ENCODE measurements at regions not wholly inside any gene's neighbourhood (a gene's known extent, or its start where the extent isn't known, plus 50 kb on each side); places are given as distances from the start of the nearest gene placed in this dataset.
A peak's percentile ranks its signal among the peaks of the same experiment; 100 is the strongest.

DNA sequence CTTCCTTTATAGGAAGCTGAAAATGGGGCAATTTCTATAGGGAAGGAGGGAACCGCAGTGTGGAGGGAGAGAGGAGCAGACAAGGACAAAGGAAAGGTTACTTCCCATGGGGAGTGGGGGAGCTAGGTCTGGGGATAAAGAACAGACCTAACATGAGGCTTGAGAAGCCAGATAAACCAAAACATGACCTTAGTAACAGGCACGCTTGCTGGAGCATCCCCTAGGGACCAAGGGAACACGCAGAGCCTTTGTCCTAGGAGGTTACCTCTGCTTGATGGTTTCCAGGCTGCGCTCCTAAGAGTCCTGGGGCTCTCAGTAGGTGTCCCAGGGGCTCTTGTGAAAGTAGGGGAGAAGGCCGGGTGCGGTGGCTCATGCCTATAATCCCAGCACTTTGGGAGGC is 271.4 kb upstream of the NCAM1 start:
- Histone ChIP-seq H3K4me3 (no peak overlapping the region), H3K4me1 (no peaks in the 10 kb centered on the region), H3K27ac (no peak overlapping the region), H3K9me3 (no peaks in the 10 kb centered on the region), H3K36me3 (no peaks in the 10 kb centered on the region), H3K27me3 (no peaks in the 10 kb centered on the region)
- DNase-seq (ENCODE audit: low spot score), result no peak
- TF ChIP-seq, protein P1, sequence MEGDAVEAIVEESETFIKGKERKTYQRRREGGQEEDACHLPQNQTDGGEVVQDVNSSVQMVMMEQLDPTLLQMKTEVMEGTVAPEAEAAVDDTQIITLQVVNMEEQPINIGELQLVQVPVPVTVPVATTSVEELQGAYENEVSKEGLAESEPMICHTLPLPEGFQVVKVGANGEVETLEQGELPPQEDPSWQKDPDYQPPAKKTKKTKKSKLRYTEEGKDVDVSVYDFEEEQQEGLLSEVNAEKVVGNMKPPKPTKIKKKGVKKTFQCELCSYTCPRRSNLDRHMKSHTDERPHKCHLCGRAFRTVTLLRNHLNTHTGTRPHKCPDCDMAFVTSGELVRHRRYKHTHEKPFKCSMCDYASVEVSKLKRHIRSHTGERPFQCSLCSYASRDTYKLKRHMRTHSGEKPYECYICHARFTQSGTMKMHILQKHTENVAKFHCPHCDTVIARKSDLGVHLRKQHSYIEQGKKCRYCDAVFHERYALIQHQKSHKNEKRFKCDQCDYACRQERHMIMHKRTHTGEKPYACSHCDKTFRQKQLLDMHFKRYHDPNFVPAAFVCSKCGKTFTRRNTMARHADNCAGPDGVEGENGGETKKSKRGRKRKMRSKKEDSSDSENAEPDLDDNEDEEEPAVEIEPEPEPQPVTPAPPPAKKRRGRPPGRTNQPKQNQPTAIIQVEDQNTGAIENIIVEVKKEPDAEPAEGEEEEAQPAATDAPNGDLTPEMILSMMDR (IDR thresholded peaks at IDR 0.05), result no peak

DNA sequence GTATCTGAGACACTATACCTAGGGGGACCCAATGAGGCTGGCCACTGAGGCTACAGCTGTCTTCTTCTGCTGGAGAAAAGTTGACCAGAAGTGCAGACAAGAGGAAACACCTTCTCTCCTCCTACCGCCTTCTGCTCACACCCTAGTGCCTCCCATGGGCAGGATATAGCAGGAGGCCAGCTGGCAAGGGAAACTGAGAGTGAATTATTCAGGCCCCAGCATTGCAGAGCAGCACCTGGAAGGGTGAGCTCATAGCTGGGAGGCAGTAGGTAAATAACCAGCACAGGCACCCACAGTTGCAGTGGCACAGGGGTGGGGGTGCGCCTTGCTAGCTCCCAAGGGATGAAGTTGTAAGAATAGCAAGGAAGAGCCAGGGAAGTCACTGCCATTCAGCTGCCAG is 267.4 kb upstream of the NCAM1 start:
- H3K27ac ChIP-seq, result no peak overlapping the region
- H3K4me3 ChIP-seq, result no peak overlapping the region
- TF ChIP-seq, protein P1 (IDR thresholded peaks at IDR 0.05), result no peak
- H3K9me3 ChIP-seq, result no peaks in the 10 kb centered on the region
- DNase-seq (ENCODE audit: low spot score), result no peak
- H3K36me3 ChIP-seq, result no peaks in the 10 kb centered on the region
- no peaks in the 10 kb centered on the region for H3K4me1 ChIP-seq
- H3K27me3 ChIP-seq, result no peaks in the 10 kb centered on the region

DNA sequence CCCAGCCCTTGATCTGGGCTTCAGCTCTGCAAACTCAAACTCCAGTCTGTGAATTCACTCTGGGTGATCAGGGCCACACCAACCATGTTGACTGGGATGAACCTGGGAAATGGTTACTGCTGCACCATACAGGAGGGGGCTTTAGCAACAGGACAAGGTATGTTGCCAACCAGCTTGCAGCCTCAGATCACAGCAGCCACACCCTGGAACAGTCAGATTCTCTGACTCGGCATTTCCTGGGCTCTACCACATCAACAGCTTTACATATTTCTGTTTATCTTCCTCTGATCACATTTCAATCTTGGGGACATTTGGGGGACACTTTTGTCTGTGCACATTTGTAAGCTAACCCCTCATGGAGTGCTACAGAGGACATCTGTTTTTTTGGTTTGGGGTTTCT is 267.0 kb upstream of the NCAM1 start:
- H3K4me1 ChIP-seq, result no peaks in the 10 kb centered on the region
- no peaks in the 10 kb centered on the region for H3K9me3 ChIP-seq
- H3K27me3 ChIP-seq, result no peaks in the 10 kb centered on the region
- H3K27ac ChIP-seq, result no peak overlapping the region
- no peak overlapping the region for H3K4me3 ChIP-seq
- H3K36me3 ChIP-seq, result no peaks in the 10 kb centered on the region
- TF ChIP-seq, protein P1 (IDR thresholded peaks at IDR 0.05), result no peak
- DNase-seq (ENCODE audit: low spot score), result no peak

DNA sequence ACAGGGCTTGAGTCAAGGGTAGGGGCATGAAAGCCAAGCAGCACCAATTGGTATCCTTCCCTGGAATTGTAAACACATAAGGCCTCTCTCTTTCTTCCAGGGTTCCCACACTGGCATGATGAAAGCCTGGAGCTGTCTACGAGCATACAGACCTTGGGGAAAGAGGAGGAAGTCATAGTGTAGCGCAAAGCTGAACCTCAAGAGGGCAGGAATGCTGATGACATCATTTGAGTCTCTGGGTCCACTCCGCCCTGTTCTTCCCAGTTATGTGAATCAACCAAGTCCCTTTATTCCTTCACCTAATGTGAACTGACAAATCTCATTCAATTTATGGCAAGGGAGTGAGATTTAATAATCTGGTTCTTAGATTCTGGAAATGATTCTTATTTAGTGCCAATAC is 266.4 kb upstream of the NCAM1 start:
- H3K36me3 ChIP-seq, result no peaks in the 10 kb centered on the region
- no peak overlapping the region for H3K4me3 ChIP-seq
- H3K27me3 ChIP-seq, result no peaks in the 10 kb centered on the region
- DNase-seq (ENCODE audit: low spot score), result no peak
- no peaks in the 10 kb centered on the region for H3K4me1 ChIP-seq
- no peaks in the 10 kb centered on the region for H3K9me3 ChIP-seq
- H3K27ac ChIP-seq, result no peak overlapping the region
- TF ChIP-seq, protein P1 (IDR thresholded peaks at IDR 0.05), result no peak

DNA sequence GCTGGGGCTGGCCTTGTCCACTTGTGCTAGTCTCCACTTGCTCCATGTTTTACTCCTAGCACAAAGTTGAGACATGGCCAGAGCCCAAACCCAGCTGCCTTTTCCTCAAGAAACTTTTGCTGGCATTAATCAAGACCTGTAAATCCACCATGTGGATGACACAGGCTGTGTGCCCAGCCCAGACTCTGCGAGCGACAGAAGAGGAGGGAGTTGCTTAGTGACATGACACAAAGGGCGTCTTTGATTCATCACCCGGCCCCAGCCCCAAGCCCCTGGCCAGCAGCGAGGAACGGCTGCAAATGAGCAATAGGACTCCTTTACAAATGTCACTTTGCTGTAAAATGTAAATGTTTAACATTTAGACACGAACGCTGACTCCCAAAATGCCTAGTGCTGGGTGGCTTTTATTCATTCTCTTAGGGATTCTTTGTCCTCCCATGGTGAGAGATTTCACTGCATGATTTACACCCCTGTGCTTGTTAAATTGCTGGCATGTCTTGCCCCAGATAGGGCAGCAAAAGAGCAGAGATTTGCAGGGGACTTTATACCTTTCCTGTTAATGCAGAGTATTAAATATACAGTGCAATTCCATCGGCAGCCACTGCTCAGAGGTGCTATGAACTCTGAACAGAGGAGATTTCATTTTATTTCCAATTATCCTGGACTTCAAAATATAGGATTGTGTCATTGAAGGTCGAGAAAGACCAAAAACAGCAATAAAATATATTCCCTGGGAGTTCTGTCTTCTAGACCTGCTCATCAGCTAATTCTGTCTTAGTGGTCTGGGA is 263.6 kb upstream of the NCAM1 start:
- Histone ChIP-seq H3K27ac (no peak overlapping the region), H3K36me3 (no peaks in the 10 kb centered on the region), H3K9me3 (no peaks in the 10 kb centered on the region), H3K4me1 (no peaks in the 10 kb centered on the region), H3K27me3 (no peaks in the 10 kb centered on the region), H3K4me3 (no peak overlapping the region)
- TF ChIP-seq, protein P1 (IDR thresholded peaks at IDR 0.05), result peak in 1 of 2 donors; percentile 24
- DNase-seq (ENCODE audit: low spot score), result no peak

DNA sequence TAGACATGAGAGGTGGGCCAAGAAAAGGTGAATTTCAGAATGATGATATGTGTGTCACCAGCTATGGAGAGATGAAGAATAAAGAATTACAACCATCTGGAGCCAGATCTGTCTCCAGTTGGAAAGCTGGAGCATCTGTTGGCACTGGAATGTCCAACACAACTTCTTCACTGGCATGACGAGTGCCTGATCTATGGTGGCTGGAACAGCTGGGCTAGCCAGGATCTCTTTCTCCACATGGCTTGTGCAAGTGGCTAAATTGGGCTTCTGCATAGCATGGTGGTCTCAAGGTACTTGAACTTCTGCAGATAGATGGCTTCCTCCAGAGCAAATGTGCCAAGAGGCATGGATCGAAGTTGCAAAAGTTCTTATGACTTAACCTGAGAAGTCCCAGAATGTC is 256.1 kb upstream of the NCAM1 start:
- Histone ChIP-seq H3K27me3 (no peaks in the 10 kb centered on the region), H3K4me1 (no peaks in the 10 kb centered on the region), H3K9me3 (peaks cover 0 to 3% of the 10 kb centered on the region in 2 donors), H3K36me3 (no peaks in the 10 kb centered on the region), H3K4me3 (no peak overlapping the region), H3K27ac (no peak overlapping the region)
- TF ChIP-seq, protein P1 (IDR thresholded peaks at IDR 0.05), result no peak
- DNase-seq (ENCODE audit: low spot score), result no peak
